CD4-positive, alpha-beta memory T cell (primary cell): ENCODE measurements at regions not wholly inside any gene's neighbourhood (a gene's known extent, or its start where the extent isn't known, plus 50 kb on each side); places are given as distances from the start of the nearest gene placed in this dataset.

Experiments
- CTCF ChIA-PET: fragments of 350-600 bp; sonication (Branson Sonifier 250); formaldehyde crosslinking; loops from one replicate; lab custom pipeline; 2021; ENCODE audit warnings: inconsistent platforms; ENCODE audit not compliant: partially characterized antibody; lab: Charles Lee
- POLR2A ChIA-PET: fragments of 350-600 bp; sonication (Branson Sonifier 250); formaldehyde crosslinking; loops from one replicate; lab custom pipeline; 2021; ENCODE audit not compliant: partially characterized antibody; lab: Charles Lee
- DNase-seq, 5 donors: peaks; one replicate each; pipeline versions ENCODE4 v3.0.0 to v3.0.0-alpha.2; 2020 to 2022; ENCODE audit warnings: mixed read lengths in 1 of 5
- H3K27ac ChIP-seq: one replicate; pipeline ENCODE4 v1.7.0; 2013; ENCODE audit warnings: low read depth, low read length
- H3K27me3 ChIP-seq: 2 replicates; pipeline ENCODE4 v1.7.0; 2013; ENCODE audit warnings: mild to moderate bottlenecking, low read length, moderate library complexity; ENCODE audit not compliant: insufficient read depth
- H3K36me3 ChIP-seq: 2 replicates; pipeline ENCODE4 v1.7.0; 2013; ENCODE audit warnings: mild to moderate bottlenecking, low read length, moderate library complexity; ENCODE audit not compliant: insufficient read depth
- H3K4me1 ChIP-seq: 2 replicates; pipeline ENCODE4 v1.7.0; 2013; ENCODE audit warnings: mild to moderate bottlenecking, low read length, moderate library complexity; ENCODE audit not compliant: insufficient read depth
- H3K4me3 ChIP-seq, 2 donors: one replicate each; pipeline ENCODE4 v1.7.0; 2013; ENCODE audit warnings: low read length in 2 of 2, mild to moderate bottlenecking in 1 of 2
- H3K9me3 ChIP-seq, 2 donors: one replicate each; pipeline ENCODE4 v1.7.0; 2013; ENCODE audit warnings: low read length in 2 of 2, control low read depth in 1 of 2; ENCODE audit not compliant: control insufficient read depth in 1 of 2
- H3K27ac Mint-ChIP-seq, 7 donors: one replicate each; pipeline ENCODE4 v1.8.0; 2020 to 2021; ENCODE audit warnings: mixed read lengths in 7 of 7, mild to moderate bottlenecking in 6 of 7, inconsistent platforms in 3 of 7, moderate library complexity in 3 of 7
- H3K27me3 Mint-ChIP-seq, 2 donors: one replicate each; pipeline ENCODE4 v1.8.0; 2020 to 2021; ENCODE audit warnings: mixed read lengths in 2 of 2
- H3K36me3 Mint-ChIP-seq, 2 donors: one replicate each; pipeline ENCODE4 v1.8.0; 2020 to 2021; ENCODE audit warnings: mixed read lengths in 2 of 2, inconsistent platforms in 1 of 2, mild to moderate bottlenecking in 1 of 2
- H3K4me1 Mint-ChIP-seq, 4 donors: one replicate each; pipeline ENCODE4 v1.8.0; 2020 to 2021; ENCODE audit warnings: mixed read lengths in 4 of 4, mild to moderate bottlenecking in 1 of 4
- H3K4me3 Mint-ChIP-seq, 8 donors: one replicate each; pipeline ENCODE4 v1.8.0; 2020 to 2021; ENCODE audit warnings: mixed read lengths in 8 of 8, mild to moderate bottlenecking in 7 of 8, moderate library complexity in 6 of 8, inconsistent platforms in 3 of 8
- H3K9me3 Mint-ChIP-seq, 8 donors: one replicate each; pipeline ENCODE4 v1.8.0; 2020 to 2021; ENCODE audit warnings: mixed read lengths in 8 of 8, mild to moderate bottlenecking in 5 of 8, inconsistent platforms in 3 of 8, moderate library complexity in 1 of 8
- intact Hi-C: fragments of 100-400 bp; cut with micrococcal nuclease; formaldehyde crosslinking; loops from one replicate; pipeline ENCODE4 v1.15.1; 2023

GRCh38 chr13:39909634-39910033 is 254.2 kb downstream of the COG6 start:
- Mint-ChIP-seq H3K4me3 (no peak overlapping the region), H3K27me3 (peaks cover 0 to 4% of the 10 kb centered on the region in 2 donors), H3K36me3 (no peaks in the 10 kb centered on the region), H3K9me3 (peaks cover 0 to 6% (median 0%) of the 10 kb centered on the region in 8 donors), H3K27ac (no peak overlapping the region), H3K4me1 (no peaks in the 10 kb centered on the region)
- Histone ChIP-seq H3K9me3 (no peaks in the 10 kb centered on the region), H3K4me1 (no peaks in the 10 kb centered on the region), H3K27ac (no peak overlapping the region), H3K27me3 (no peaks in the 10 kb centered on the region), H3K36me3 (no peaks in the 10 kb centered on the region), H3K4me3 (no peak overlapping the region)
- DNase-seq, result no peak
- ChIA-PET CTCF (no interaction called here), POLR2A (no interaction called here)
- intact Hi-C loops, result no loop called here

- peaks cover 0 to 6% (median 0%) of the 10 kb centered on the region in 8 donors for H3K9me3 Mint-ChIP-seq
- H3K36me3 ChIP-seq, result no peaks in the 10 kb centered on the region
- no peak overlapping the region for H3K27ac Mint-ChIP-seq
- H3K9me3 ChIP-seq, result no peaks in the 10 kb centered on the region
- POLR2A ChIA-PET, result no interaction called here
- H3K27me3 Mint-ChIP-seq, result peaks cover 0 to 4% of the 10 kb centered on the region in 2 donors
- CTCF ChIA-PET, result no interaction called here
- no peak overlapping the region for H3K4me3 ChIP-seq
- no peaks in the 10 kb centered on the region for H3K36me3 Mint-ChIP-seq
- no peaks in the 10 kb centered on the region for H3K4me1 Mint-ChIP-seq
- intact Hi-C loops, result no loop called here
- H3K27me3 ChIP-seq, result no peaks in the 10 kb centered on the region
- no peak overlapping the region for H3K27ac ChIP-seq
- DNase-seq, result no peak
- H3K4me3 Mint-ChIP-seq, result no peak overlapping the region
- no peaks in the 10 kb centered on the region for H3K4me1 ChIP-seq
These were observed 254.6 kb downstream of the COG6 start for GRCh38 chr13:39910041-39910440.

- H3K36me3 ChIP-seq, result no peaks in the 10 kb centered on the region
- Mint-ChIP-seq H3K27ac (no peak overlapping the region), H3K9me3 (peaks cover 0 to 1% (median 0%) of the 10 kb centered on the region in 8 donors), H3K4me1 (no peaks in the 10 kb centered on the region), H3K27me3 (peaks cover 0 to 8% of the 10 kb centered on the region in 2 donors), H3K4me3 (no peak overlapping the region), H3K36me3 (no peaks in the 10 kb centered on the region)
- CTCF ChIA-PET, result no interaction called here
- H3K4me3 ChIP-seq, result no peak overlapping the region
- H3K27ac ChIP-seq, result no peak overlapping the region
- no peaks in the 10 kb centered on the region for H3K4me1 ChIP-seq
- POLR2A ChIA-PET, result no interaction called here
- intact Hi-C loops, result no loop called here
- no peaks in the 10 kb centered on the region for H3K9me3 ChIP-seq
- DNase-seq, result no peak
- no peaks in the 10 kb centered on the region for H3K27me3 ChIP-seq
These were observed 255.4 kb downstream of the COG6 start for GRCh38 chr13:39910833-39911232.

- no peak overlapping the region for H3K27ac Mint-ChIP-seq
- CTCF ChIA-PET, result interaction anchor here (1.3 kb wide), 1 partner anchor 29 kb away, joined by 3 read pairs; no protein-coding TSS in a partner anchor
These were observed 257.9 kb downstream of the COG6 start for GRCh38 chr13:39913339-39913738.

GRCh38 chr13:39913928-39914327 is 258.5 kb downstream of the COG6 start:
- no peaks in the 10 kb centered on the region for H3K9me3 ChIP-seq
- no peaks in the 10 kb centered on the region for H3K36me3 ChIP-seq
- no peak overlapping the region for H3K4me3 Mint-ChIP-seq

More at GRCh38 chr13:39913339-39913738, 257.9 kb downstream of the COG6 start:
- Mint-ChIP-seq H3K9me3 (no peaks in the 10 kb centered on the region), H3K4me1 (no peaks in the 10 kb centered on the region), H3K4me3 (no peak overlapping the region), H3K36me3 (no peaks in the 10 kb centered on the region), H3K27me3 (peaks cover 0 to 9% of the 10 kb centered on the region in 2 donors)
- no peaks in the 10 kb centered on the region for H3K4me1 ChIP-seq
- intact Hi-C loops, result no loop called here
- DNase-seq, result no peak
- POLR2A ChIA-PET, result no interaction called here
- no peaks in the 10 kb centered on the region for H3K9me3 ChIP-seq
- H3K27me3 ChIP-seq, result no peaks in the 10 kb centered on the region
- no peaks in the 10 kb centered on the region for H3K36me3 ChIP-seq
- H3K27ac ChIP-seq, result no peak overlapping the region
- no peak overlapping the region for H3K4me3 ChIP-seq

GRCh38 chr13:39915418-39915817 is 260.0 kb downstream of the COG6 start:
- CTCF ChIA-PET, result no interaction called here
- H3K27ac ChIP-seq, result no peak overlapping the region
- Mint-ChIP-seq H3K27me3 (peaks cover 0 to 9% of the 10 kb centered on the region in 2 donors), H3K9me3 (no peaks in the 10 kb centered on the region), H3K4me3 (no peak overlapping the region), H3K27ac (no peak overlapping the region), H3K36me3 (no peaks in the 10 kb centered on the region), H3K4me1 (no peaks in the 10 kb centered on the region)
- no peaks in the 10 kb centered on the region for H3K27me3 ChIP-seq
- no peak overlapping the region for H3K4me3 ChIP-seq
- H3K9me3 ChIP-seq, result no peaks in the 10 kb centered on the region
- H3K36me3 ChIP-seq, result no peaks in the 10 kb centered on the region
- intact Hi-C loops, result no loop called here
- H3K4me1 ChIP-seq, result no peaks in the 10 kb centered on the region
- DNase-seq, result no peak
- POLR2A ChIA-PET, result no interaction called here

More at GRCh38 chr13:39913928-39914327, 258.5 kb downstream of the COG6 start:
- H3K36me3 Mint-ChIP-seq, result no peaks in the 10 kb centered on the region
- no peaks in the 10 kb centered on the region for H3K9me3 Mint-ChIP-seq
- intact Hi-C loops, result no loop called here
- H3K4me1 Mint-ChIP-seq, result no peaks in the 10 kb centered on the region
- H3K4me1 ChIP-seq, result no peaks in the 10 kb centered on the region
- H3K27me3 Mint-ChIP-seq, result peaks cover 0 to 9% of the 10 kb centered on the region in 2 donors
- CTCF ChIA-PET, result no interaction called here
- no peak overlapping the region for H3K27ac Mint-ChIP-seq
- no peak overlapping the region for H3K4me3 ChIP-seq
- no peak for DNase-seq
- H3K27ac ChIP-seq, result no peak overlapping the region
- no peaks in the 10 kb centered on the region for H3K27me3 ChIP-seq
- POLR2A ChIA-PET, result no interaction called here

- Mint-ChIP-seq H3K27me3 (peaks cover 0 to 9% of the 10 kb centered on the region in 2 donors), H3K9me3 (peaks cover 0 to 1% (median under 1%) of the 10 kb centered on the region in 8 donors), H3K36me3 (no peaks in the 10 kb centered on the region), H3K4me1 (no peaks in the 10 kb centered on the region), H3K4me3 (no peak overlapping the region), H3K27ac (no peak overlapping the region)
- ChIA-PET CTCF (interaction anchor here (1.0 kb wide), 1 partner anchor 10 kb away, joined by 3 read pairs; no protein-coding TSS in a partner anchor), POLR2A (no interaction called here)
- intact Hi-C loops, result no loop called here
- Histone ChIP-seq H3K27ac (no peak overlapping the region), H3K27me3 (no peaks in the 10 kb centered on the region), H3K4me1 (no peaks in the 10 kb centered on the region), H3K36me3 (no peaks in the 10 kb centered on the region), H3K9me3 (no peaks in the 10 kb centered on the region), H3K4me3 (no peak overlapping the region)
- no peak for DNase-seq
These were observed 260.9 kb downstream of the COG6 start for GRCh38 chr13:39916330-39916729.
